ENCODE measurements at regions not wholly inside any gene's neighbourhood (a gene's known extent, or its start where the extent isn't known, plus 50 kb on each side); places are given as distances from the start of the nearest gene placed in this dataset.

DNA sequence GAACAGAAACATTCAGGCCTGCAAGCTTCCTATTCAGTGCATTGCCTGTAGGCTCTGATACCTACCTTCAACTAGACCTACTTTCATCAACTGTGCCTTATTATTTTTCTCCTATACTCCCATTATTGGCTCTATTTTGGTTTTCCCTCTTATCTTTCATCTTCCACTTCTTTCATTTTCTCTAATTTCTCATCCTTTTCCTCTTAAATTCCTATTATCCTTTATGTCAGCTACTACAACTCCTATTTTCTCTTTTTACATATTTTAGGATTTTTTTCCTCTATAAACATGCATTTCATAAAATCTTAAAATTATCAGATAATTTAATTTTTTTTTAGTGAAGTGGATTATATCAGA, 61.6 kb upstream of the PRDM8 start:
- H3K36me3 ChIP-seq, result no peaks in the 10 kb centered on the region
- no peak overlapping the region for H3K4me3 ChIP-seq (replicated peaks in 1 of 3)
- DNase-seq, result no peak
- H3K4me1 ChIP-seq, result no peaks in the 10 kb centered on the region
- TF ChIP-seq, protein P1, sequence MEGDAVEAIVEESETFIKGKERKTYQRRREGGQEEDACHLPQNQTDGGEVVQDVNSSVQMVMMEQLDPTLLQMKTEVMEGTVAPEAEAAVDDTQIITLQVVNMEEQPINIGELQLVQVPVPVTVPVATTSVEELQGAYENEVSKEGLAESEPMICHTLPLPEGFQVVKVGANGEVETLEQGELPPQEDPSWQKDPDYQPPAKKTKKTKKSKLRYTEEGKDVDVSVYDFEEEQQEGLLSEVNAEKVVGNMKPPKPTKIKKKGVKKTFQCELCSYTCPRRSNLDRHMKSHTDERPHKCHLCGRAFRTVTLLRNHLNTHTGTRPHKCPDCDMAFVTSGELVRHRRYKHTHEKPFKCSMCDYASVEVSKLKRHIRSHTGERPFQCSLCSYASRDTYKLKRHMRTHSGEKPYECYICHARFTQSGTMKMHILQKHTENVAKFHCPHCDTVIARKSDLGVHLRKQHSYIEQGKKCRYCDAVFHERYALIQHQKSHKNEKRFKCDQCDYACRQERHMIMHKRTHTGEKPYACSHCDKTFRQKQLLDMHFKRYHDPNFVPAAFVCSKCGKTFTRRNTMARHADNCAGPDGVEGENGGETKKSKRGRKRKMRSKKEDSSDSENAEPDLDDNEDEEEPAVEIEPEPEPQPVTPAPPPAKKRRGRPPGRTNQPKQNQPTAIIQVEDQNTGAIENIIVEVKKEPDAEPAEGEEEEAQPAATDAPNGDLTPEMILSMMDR (IDR thresholded peaks at IDR 0.05), result no peak
- no peak for TF ChIP-seq POLR2A (IDR thresholded peaks at IDR 0.05)
- no peaks in the 10 kb centered on the region for H3K27me3 ChIP-seq
- intact Hi-C loops (cut with DNase I), result no loop called here
- no peak overlapping the region for H3K27ac ChIP-seq
- H3K9me3 ChIP-seq, result no peaks in the 10 kb centered on the region

DNA sequence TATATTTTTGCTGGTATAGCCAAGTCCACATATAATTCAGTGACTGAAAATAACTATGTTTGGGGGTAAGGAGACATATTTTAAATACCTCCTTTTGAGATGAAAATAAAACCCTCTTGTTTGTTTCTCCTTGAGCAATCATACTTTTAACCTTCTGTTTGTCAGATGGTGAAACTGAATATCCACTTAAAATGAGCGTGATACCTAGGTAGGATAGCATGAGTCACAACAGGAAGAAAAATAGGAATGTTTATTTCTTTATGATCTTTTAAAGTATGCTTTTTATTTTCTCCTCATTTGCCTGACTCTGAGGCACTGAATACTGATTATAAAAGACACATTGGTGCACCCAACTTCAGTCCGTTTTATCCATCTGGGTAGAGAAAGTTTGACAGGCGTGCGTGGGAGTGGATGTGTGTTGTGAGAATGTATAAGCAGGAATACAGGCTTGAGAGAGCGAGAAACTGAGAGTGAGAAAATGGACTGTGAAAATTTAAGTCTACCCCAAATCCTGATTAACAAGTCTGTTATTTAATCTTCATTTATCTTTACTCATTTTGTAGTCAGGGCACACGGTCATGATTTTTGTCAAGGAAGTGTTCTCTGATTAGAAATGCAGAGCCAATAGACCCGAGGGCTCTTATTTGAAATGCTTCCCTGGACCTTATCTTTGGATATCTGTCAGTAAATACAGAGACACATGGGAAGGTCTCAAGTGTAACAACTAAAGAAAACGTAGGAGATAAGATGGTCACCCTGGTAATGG, 62.1 kb upstream of the ANTXR2 start:
- no peaks in the 10 kb centered on the region for H3K27me3 ChIP-seq
- no peaks in the 10 kb centered on the region for H3K9me3 ChIP-seq
- DNase-seq, result no peak
- TF ChIP-seq, protein P1 (IDR thresholded peaks at IDR 0.05), result no peak
- TF ChIP-seq POLR2A (IDR thresholded peaks at IDR 0.05), result no peak
- no peaks in the 10 kb centered on the region for H3K36me3 ChIP-seq
- H3K27ac ChIP-seq, result no peak overlapping the region
- no peaks in the 10 kb centered on the region for H3K4me1 ChIP-seq
- no peak overlapping the region for H3K4me3 ChIP-seq (replicated peaks in 1 of 3)
- 70 to 71% methylated on average over 8 of the region's 8 CpGs for WGBS, 2 donors
- intact Hi-C loops (cut with DNase I), result no loop called here

DNA sequence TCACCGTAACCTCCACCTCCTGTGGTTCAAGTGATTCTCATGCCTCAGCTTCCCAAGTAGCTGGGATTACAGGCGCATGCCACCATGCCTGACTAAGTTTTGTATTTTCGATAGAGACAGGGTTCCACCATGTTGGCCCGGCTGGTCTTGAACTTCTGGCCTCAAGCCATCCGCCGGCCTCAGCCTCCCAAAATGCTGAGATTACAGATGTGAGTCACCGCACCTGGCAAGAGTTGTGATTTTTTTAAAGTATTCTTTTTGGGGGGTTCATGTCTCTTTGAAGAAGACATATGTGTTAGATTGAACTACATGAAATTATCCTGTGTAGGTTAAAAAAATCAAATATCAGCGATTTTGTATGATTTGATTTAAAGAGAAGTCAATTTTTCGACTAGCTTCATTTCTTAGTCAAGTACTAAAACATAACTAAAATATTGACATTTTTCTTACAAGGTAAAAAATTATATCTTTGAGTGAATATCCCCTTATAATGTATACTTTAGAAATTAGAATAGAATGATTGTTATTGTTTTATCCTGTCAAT, 60.3 kb upstream of the ANTXR2 start:
- no peak for DNase-seq
- Histone ChIP-seq H3K4me1 (no peaks in the 10 kb centered on the region), H3K27me3 (no peaks in the 10 kb centered on the region), H3K9me3 (no peaks in the 10 kb centered on the region), H3K4me3 (replicated peaks in 1 of 3) (no peak overlapping the region), H3K27ac (no peak overlapping the region), H3K36me3 (no peaks in the 10 kb centered on the region)
- intact Hi-C loops (cut with DNase I), result no loop called here
- TF ChIP-seq, protein P1 (IDR thresholded peaks at IDR 0.05), result no peak
- TF ChIP-seq POLR2A (IDR thresholded peaks at IDR 0.05), result no peak
- 95 to 96% methylated on average over 9 of the region's 9 CpGs for WGBS, 2 donors

DNA sequence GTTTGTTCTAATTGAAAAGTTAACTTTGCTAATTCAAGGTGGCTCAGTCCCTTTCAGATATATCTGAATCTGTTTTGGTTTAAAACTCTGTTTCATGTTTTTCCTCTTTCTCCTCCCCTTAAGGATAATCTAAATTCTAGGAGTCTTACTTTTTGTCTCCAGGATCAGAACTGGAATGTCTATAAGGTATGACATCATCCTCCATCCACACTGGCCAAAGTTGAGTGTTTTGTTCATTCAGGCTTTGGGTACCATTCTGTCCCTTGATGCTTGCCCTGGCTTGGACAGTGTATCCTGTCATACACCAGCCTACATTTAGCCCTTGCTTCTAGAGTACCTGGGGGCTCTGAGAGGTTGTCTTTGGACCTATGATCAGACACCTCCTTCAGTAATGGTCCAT, 56.8 kb upstream of the ANTXR2 start:
- no peaks in the 10 kb centered on the region for H3K9me3 ChIP-seq
- intact Hi-C loops (cut with DNase I), result no loop called here
- no peak overlapping the region for H3K27ac ChIP-seq
- no peaks in the 10 kb centered on the region for H3K27me3 ChIP-seq
- no peak for DNase-seq
- no peak overlapping the region for H3K4me3 ChIP-seq (replicated peaks in 1 of 3)
- H3K36me3 ChIP-seq, result no peaks in the 10 kb centered on the region
- no peaks in the 10 kb centered on the region for H3K4me1 ChIP-seq
- TF ChIP-seq, protein P1 (IDR thresholded peaks at IDR 0.05), result no peak
- no peak for TF ChIP-seq POLR2A (IDR thresholded peaks at IDR 0.05)

DNA sequence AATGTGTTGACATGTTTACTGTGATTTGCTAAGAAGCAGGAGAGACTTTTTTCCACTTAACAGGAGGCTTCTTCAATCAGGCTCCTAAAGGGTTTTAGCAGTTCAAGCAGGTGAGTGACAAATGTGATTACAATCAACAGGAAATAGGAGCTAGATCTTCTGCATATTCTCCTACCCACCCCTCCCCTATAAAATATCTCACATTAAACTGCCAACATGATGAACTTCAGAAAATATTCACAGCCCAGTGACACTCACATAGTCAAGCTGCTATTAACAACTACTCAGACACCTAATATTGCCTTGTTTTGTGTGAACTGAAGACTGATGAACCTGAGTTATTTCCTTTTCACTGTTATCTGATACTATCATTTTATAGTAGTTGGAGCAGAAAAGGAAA, 55.9 kb upstream of the ANTXR2 start:
- Histone ChIP-seq H3K4me1 (no peaks in the 10 kb centered on the region), H3K9me3 (no peaks in the 10 kb centered on the region), H3K4me3 (replicated peaks in 1 of 3) (no peak overlapping the region), H3K27ac (no peak overlapping the region), H3K27me3 (no peaks in the 10 kb centered on the region), H3K36me3 (no peaks in the 10 kb centered on the region)
- no peak for DNase-seq
- intact Hi-C loops (cut with DNase I), result no loop called here
- TF ChIP-seq, protein P1 (IDR thresholded peaks at IDR 0.05), result no peak
- TF ChIP-seq POLR2A (IDR thresholded peaks at IDR 0.05), result no peak

All from thyroid gland (tissue), 4 donors.